ENCODE measurements at regions not wholly inside any gene's neighbourhood (a gene's known extent, or its start where the extent isn't known, plus 50 kb on each side); places are given as distances from the start of the nearest gene placed in this dataset.

DNA sequence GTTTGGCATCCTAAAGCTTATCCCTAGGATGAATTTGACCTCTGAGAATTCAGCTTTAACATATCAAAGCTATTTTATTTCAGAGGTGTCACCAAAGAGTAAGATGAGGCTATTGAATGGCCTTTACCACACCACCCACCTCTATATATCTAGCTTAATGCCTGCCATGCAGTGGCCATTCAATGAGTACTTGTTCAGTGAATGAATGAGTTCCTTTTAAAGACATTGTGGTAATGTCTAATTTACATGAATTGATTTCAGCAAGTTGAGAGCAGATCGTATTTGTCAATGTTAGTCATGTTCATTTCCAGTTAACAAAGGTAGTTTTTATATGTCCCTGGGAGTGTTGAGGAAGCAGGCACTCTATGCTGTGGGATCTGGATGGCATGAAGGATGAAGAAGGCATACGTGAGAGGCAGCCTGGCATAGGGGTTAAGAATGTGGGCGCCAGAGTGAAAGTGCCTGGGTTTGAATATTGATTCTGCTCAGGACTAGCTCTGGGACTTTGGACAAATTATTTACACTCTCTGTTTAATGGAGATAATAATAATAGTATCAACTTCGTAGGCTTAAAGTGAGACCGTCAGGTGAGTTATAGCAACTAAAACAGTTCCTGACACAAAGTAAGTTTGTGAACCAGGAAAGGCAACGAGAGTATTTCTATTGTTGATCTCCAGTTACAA, 434.1 kb upstream of the CHST9 start:
- Histone ChIP-seq H3K27me3 (no peaks in the 10 kb centered on the region), H3K36me3 (no peaks in the 10 kb centered on the region), H3K4me3 (no peak overlapping the region), H3K27ac (no peak overlapping the region), H3K4me1 (peaks cover 0 to 8% (median 0%) of the 10 kb centered on the region in 12 donors), H3K9me3 (no peaks in the 10 kb centered on the region)
- DNase-seq (no peak), ATAC-seq (no peak)
- intact Hi-C loops (cut with DNase I), result no loop called here
- WGBS, 4 donors, result 71 to 76% (median 74%) methylated on average over 6 of the region's 6 CpGs
- no peak for TF ChIP-seq POLR2A (IDR thresholded peaks at IDR 0.05)
- TF ChIP-seq, protein P1, sequence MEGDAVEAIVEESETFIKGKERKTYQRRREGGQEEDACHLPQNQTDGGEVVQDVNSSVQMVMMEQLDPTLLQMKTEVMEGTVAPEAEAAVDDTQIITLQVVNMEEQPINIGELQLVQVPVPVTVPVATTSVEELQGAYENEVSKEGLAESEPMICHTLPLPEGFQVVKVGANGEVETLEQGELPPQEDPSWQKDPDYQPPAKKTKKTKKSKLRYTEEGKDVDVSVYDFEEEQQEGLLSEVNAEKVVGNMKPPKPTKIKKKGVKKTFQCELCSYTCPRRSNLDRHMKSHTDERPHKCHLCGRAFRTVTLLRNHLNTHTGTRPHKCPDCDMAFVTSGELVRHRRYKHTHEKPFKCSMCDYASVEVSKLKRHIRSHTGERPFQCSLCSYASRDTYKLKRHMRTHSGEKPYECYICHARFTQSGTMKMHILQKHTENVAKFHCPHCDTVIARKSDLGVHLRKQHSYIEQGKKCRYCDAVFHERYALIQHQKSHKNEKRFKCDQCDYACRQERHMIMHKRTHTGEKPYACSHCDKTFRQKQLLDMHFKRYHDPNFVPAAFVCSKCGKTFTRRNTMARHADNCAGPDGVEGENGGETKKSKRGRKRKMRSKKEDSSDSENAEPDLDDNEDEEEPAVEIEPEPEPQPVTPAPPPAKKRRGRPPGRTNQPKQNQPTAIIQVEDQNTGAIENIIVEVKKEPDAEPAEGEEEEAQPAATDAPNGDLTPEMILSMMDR (IDR thresholded peaks at IDR 0.05), result no peak

- intact Hi-C loops (cut with DNase I), result no loop called here
Observed at GRCh38 chr18:27616324-27616723, 431.2 kb upstream of the CHST9 start.

GRCh38 chr18:27614951-27615844, 430.1 kb upstream of the CHST9 start:
- Histone ChIP-seq H3K9me3 (no peaks in the 10 kb centered on the region), H3K4me3 (no peak overlapping the region), H3K27me3 (no peaks in the 10 kb centered on the region), H3K27ac (no peak overlapping the region), H3K36me3 (no peaks in the 10 kb centered on the region), H3K4me1 (peaks cover 0 to 8% (median 0%) of the 10 kb centered on the region in 12 donors)
- ATAC-seq, result no peak
- DNase-seq, result no peak
- intact Hi-C loops (cut with DNase I), result no loop called here
- WGBS, 4 donors, result 82 to 88% (median 86%) methylated on average over 8 of the region's 8 CpGs
- TF ChIP-seq POLR2A (IDR thresholded peaks at IDR 0.05), result no peak
- TF ChIP-seq, protein P1 (IDR thresholded peaks at IDR 0.05), result no peak

More at GRCh38 chr18:27616324-27616723, 431.2 kb upstream of the CHST9 start:
- no peaks in the 10 kb centered on the region for H3K9me3 ChIP-seq
- peaks cover 0 to 8% (median 0%) of the 10 kb centered on the region in 12 donors for H3K4me1 ChIP-seq
- ATAC-seq (no peak), DNase-seq (no peak)
- no peaks in the 10 kb centered on the region for H3K36me3 ChIP-seq
- no peaks in the 10 kb centered on the region for H3K27me3 ChIP-seq
- 57 to 69% (median 68%) methylated on average over 4 of the region's 4 CpGs for WGBS, 4 donors
- no peak for TF ChIP-seq POLR2A (IDR thresholded peaks at IDR 0.05)
- TF ChIP-seq, protein P1 (IDR thresholded peaks at IDR 0.05), result no peak
- H3K4me3 ChIP-seq, result no peak overlapping the region
- no peak overlapping the region for H3K27ac ChIP-seq

DNA sequence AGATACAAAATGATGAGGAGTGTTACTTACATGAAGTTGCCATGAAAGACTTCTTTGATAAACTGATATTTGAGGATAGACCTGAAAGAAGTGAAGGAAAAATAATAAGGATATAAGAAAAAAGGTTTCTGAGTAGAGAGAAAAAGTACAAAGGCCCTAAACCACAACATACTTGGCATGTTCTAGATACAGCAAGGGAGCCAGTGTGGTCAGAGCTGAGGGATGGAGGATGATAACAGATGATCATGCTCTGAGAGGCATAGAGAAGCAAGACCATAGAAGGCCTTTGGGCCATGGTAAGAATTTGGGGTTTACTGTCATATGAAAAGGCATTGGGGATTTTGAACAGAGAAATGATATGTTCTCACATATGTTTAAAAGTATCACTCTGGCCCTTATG, 424.1 kb upstream of the CHST9 start:
- intact Hi-C loops (cut with DNase I), result loop anchor here in 7 of 10 donors (5.0 to 10.0 kb wide), 5 partner anchors 138 to 794 kb away; no protein-coding TSS in a partner anchor
- H3K4me3 ChIP-seq, result no peak overlapping the region
- DNase-seq, result no peak
- H3K27ac ChIP-seq, result no peak overlapping the region
- H3K27me3 ChIP-seq, result no peaks in the 10 kb centered on the region
- no peaks in the 10 kb centered on the region for H3K36me3 ChIP-seq
- no peak for ATAC-seq
- TF ChIP-seq POLR2A (IDR thresholded peaks at IDR 0.05), result no peak
- TF ChIP-seq, protein P1 (IDR thresholded peaks at IDR 0.05), result no peak
- H3K4me1 ChIP-seq, result no peaks in the 10 kb centered on the region
- no peaks in the 10 kb centered on the region for H3K9me3 ChIP-seq
